ENCODE measurements at regions not wholly inside any gene's neighbourhood (a gene's known extent, or its start where the extent isn't known, plus 50 kb on each side); places are given as distances from the start of the nearest gene placed in this dataset.
"Not testable (repeated sequence)": the region's sequence is repeated elsewhere in the genome, so short reads cannot be mapped to it uniquely, and the experiment has no call there.

- no peak for DNase-seq
Observed at GRCh38 chr11:81368192-81368591, 1365.5 kb downstream of the FAM181B start.

GRCh38 chr11:81365496-81365895 lies 1368.2 kb downstream of the FAM181B start:
- no peak for DNase-seq

GRCh38 chr11:81359476-81359875 lies 1374.2 kb downstream of the FAM181B start:
- DNase-seq = no peak

GRCh38 chr11:81345609-81346008 lies 1388.1 kb downstream of the FAM181B start:
- DNase-seq = no peak

GRCh38 chr11:81342966-81343365 lies 1390.7 kb downstream of the FAM181B start:
- DNase-seq = no peak

- no peak for DNase-seq
Observed at GRCh38 chr11:81340225-81340624, 1393.4 kb downstream of the FAM181B start.

- DNase-seq = no peak
Observed at GRCh38 chr11:81339521-81339920, 1394.1 kb downstream of the FAM181B start.

GRCh38 chr11:81337756-81338155 lies 1395.9 kb downstream of the FAM181B start:
- DNase-seq = peak; percentile 50

GRCh38 chr11:81332276-81332675 lies 1401.4 kb downstream of the FAM181B start:
- peak; percentile 10 for DNase-seq

- DNase-seq = no peak
Observed at GRCh38 chr11:81331611-81332235, 1401.9 kb downstream of the FAM181B start.

GRCh38 chr11:81331088-81331487 lies 1402.6 kb downstream of the FAM181B start:
- DNase-seq = no peak

- no peak for DNase-seq
Observed at GRCh38 chr11:81303038-81303664, 1430.5 kb downstream of the FAM181B start.

- DNase-seq = peak; percentile 34
Observed at GRCh38 chr11:81301166-81301830, 1432.4 kb downstream of the FAM181B start.

- DNase-seq = no peak
Observed at GRCh38 chr11:81286959-81287358, 1446.7 kb downstream of the FAM181B start.

GRCh38 chr11:81286550-81286949 lies 1447.1 kb downstream of the FAM181B start:
- DNase-seq = no peak

GRCh38 chr11:81280228-81280627 lies 1453.4 kb downstream of the FAM181B start:
- not testable (repeated sequence) for DNase-seq

GRCh38 chr11:81278991-81279390 lies 1454.7 kb downstream of the FAM181B start:
- peak; percentile 84 for DNase-seq

- DNase-seq = no peak
Observed at GRCh38 chr11:81270686-81271085, 1463.0 kb downstream of the FAM181B start.

- DNase-seq = no peak
Observed at GRCh38 chr11:81267246-81267645, 1466.4 kb downstream of the FAM181B start.

- no peak for DNase-seq
Observed at GRCh38 chr11:81259471-81259870, 1474.2 kb downstream of the FAM181B start.

- no peak for DNase-seq
Observed at GRCh38 chr11:81255895-81256294, 1477.8 kb downstream of the FAM181B start.

- DNase-seq = no peak
Observed at GRCh38 chr11:81253244-81253643, 1480.4 kb downstream of the FAM181B start.

GRCh38 chr11:81246941-81247340 lies 1486.7 kb downstream of the FAM181B start:
- no peak for DNase-seq

- DNase-seq = no peak
Observed at GRCh38 chr11:81245791-81246190, 1487.9 kb downstream of the FAM181B start.

Measured in retina (tissue), 1 donor.